ENCODE measurements at regions not wholly inside any gene's neighbourhood (a gene's known extent, or its start where the extent isn't known, plus 50 kb on each side); places are given as distances from the start of the nearest gene placed in this dataset.

DNA sequence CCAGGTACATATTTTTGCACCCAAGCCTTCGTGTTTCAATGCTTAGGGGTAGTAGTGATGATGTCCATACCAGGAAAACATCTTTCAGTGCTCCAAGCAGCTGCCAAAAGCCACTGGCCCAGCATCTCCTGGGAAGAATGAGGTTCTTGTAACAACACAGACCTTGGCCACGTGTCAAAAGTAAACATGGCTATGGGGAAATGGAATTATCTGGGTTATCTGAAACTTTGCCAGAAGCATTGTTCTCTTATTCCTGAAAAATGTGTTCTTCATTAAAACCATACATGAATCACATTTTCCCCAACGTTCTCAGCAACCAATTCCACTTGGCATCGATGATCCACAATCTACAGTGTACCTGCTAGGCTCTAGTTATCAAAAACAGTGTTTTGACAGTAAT lies 524.2 kb upstream of the EEF2KMT start:
- TF ChIP-seq POLR2A (IDR thresholded peaks at IDR 0.05; ENCODE audit: low read depth, low read length) (no peak), GATA2 (IDR thresholded peaks at IDR 0.05; ENCODE audit: insufficient read depth, insufficient read length, low read depth, low read length) (no peak), POLR2AphosphoS5 (IDR thresholded peaks at IDR 0.05; ENCODE audit: insufficient read depth, low read depth, low read length) (no peak), MAX (IDR thresholded peaks at IDR 0.05; ENCODE audit: insufficient read depth, insufficient read length) (no peak)
